Omental fat pad (tissue), 3 donors: ENCODE measurements at regions not wholly inside any gene's neighbourhood (a gene's known extent, or its start where the extent isn't known, plus 50 kb on each side); places are given as distances from the start of the nearest gene placed in this dataset.
"Not testable (repeated sequence)": the region's sequence is repeated elsewhere in the genome, so short reads cannot be mapped to it uniquely, and the experiment has no call there.

Experiments used
- ATAC-seq: fragments of 150-250 bp; one replicate; pipeline ENCODE4 v1.9.1; 2016; ENCODE audit warnings: mild to moderate bottlenecking, moderate library complexity; ENCODE audit not compliant: low FRiP score
- DNase-seq: peaks from one replicate; pipeline ENCODE4 v3.0.0-alpha.2; 2019; ENCODE audit warnings: low spot score
- TF ChIP-seq, protein P1 (sequence below), 3 donors: fragments of 450-650 bp; IDR thresholded peaks; one replicate each; pipeline ENCODE4 v1.5.1; 2016 to 2017; ENCODE audit warnings: antibody characterized with exemption in 3 of 3, mild to moderate bottlenecking in 3 of 3, moderate library complexity in 2 of 3

DNA sequence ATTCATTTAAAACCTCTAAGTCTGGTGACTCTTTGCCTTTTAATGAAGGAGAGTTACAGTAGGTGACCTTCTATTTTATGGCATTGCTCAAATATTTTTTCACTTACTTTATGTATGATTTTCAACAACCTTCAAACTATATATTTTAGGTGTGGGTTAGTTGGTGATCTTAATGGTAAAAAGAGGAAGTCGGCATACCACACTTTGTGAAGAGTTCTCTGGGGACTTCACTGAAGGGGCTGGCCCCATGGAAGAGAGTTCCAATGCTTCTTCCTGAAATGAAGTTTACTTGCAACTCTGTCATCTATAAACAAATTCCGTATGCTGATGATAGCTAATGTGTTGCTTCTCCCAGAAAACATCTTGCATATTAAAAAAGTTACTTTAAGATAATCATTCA, 647.0 kb upstream of the SGO1 start:
- DNase-seq (no peak), ATAC-seq (no peak)
- TF ChIP-seq, protein P1, sequence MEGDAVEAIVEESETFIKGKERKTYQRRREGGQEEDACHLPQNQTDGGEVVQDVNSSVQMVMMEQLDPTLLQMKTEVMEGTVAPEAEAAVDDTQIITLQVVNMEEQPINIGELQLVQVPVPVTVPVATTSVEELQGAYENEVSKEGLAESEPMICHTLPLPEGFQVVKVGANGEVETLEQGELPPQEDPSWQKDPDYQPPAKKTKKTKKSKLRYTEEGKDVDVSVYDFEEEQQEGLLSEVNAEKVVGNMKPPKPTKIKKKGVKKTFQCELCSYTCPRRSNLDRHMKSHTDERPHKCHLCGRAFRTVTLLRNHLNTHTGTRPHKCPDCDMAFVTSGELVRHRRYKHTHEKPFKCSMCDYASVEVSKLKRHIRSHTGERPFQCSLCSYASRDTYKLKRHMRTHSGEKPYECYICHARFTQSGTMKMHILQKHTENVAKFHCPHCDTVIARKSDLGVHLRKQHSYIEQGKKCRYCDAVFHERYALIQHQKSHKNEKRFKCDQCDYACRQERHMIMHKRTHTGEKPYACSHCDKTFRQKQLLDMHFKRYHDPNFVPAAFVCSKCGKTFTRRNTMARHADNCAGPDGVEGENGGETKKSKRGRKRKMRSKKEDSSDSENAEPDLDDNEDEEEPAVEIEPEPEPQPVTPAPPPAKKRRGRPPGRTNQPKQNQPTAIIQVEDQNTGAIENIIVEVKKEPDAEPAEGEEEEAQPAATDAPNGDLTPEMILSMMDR (IDR thresholded peaks at IDR 0.05), result no peak

DNA sequence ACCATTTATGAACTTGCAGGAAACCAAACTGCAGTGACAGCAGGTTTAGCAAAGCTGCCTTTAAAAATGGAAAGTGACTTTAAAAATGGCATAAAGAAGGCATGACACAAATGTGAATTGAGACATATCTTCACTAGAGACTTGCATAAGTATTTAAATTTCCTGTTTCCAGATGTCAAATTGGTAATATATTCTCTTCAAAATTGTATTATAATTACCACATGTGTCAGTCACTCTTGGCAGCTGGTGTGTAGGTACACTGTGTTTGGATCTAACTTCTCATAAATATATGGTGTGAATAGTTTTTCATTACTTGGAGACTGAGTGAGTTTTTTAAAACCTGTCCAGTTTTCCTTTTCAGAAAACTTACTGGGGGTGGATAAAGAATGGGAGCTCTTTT, 636.2 kb upstream of the SGO1 start:
- TF ChIP-seq, protein P1 (IDR thresholded peaks at IDR 0.05), result no peak
- no peak for ATAC-seq
- DNase-seq, result no peak

DNA sequence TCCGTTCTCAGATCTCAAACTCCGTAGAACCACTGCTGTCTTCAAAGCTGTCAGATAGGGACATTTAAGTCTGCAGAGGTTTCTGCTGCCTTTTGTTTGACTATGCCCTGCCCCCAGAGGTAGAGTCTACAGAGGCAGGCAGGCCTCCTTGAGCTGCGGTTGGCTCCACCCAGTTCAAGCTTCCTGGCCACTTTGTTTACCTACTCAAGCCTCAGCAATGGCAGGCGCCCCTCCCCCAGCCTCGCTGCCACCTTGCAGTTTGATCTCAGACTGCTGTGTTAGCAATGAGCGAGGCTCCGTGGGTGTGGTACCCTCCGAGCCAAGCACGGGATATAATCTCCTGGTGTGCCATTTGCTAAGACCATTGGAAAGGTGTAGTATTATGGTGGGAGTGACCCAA, 634.9 kb upstream of the SGO1 start:
- DNase-seq, ATAC-seq: not testable (repeated sequence)

DNA sequence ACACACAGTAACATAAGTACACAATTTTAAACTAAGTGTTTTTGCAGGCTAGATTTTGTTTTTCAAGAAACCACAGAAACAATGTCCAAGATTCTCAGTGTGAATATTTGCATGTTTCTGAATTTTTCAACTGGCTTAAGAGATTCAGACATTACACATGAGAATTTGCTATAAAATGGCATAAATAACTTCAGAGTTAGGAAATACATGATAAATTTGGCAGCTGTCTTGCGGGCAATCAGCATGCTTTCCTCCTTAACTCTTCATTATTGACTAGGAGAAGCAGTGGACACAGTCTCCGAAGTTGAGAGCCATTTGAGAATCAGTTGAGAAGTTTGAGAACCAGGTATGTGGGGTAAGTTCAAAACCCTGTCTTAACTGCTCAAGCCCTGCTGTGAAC, 625.6 kb upstream of the SGO1 start:
- DNase-seq, result no peak
- TF ChIP-seq, protein P1 (IDR thresholded peaks at IDR 0.05), result no peak
- no peak for ATAC-seq

DNA sequence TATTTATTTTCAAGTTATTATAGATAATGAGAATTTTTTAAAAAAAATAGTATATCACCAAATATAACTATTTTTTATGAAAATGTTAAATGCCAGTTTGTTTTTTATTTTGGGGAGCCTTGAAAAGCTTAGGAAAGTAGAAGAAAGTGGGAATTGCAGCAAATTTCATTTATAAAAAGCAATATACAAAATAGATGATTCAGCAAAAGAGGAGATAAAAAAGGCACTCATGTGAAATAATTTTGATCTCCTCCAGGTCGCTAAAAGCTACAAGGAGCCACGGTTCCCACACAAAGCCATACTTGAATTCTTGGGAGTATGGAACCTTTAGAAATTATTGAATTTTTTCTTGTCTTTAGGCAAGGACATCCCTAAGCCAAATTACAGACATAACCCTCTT, 625.0 kb upstream of the SGO1 start:
- no peak for ATAC-seq
- TF ChIP-seq, protein P1 (IDR thresholded peaks at IDR 0.05), result no peak
- DNase-seq, result no peak

- DNase-seq, result no peak
- ATAC-seq, result no peak
- TF ChIP-seq, protein P1 (IDR thresholded peaks at IDR 0.05), result no peak
Observed at GRCh38 chr3:20810555-20810954, 624.5 kb upstream of the SGO1 start.

GRCh38 chr3:20809356-20809755, 623.4 kb upstream of the SGO1 start:
- ATAC-seq (no peak), DNase-seq (no peak)
- TF ChIP-seq, protein P1 (IDR thresholded peaks at IDR 0.05), result no peak

DNA sequence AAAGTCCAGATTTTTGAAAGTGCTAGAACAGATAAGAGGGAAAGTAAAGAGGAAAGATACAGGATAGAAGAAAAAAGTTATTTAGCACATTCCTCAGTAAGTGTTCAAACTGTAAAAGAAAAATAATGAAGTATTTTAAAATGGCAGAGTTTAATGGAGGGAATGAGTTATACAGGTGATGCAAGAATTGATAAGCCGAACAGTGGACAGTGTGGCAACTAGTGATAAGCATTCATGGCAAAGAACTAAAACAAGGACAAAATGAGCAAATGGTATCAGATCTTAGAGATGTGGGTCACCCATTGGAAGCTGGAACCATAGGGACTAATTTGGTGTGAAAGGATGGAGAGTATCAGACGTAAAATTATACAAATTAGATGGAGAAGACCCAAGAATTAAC, 622.9 kb upstream of the SGO1 start:
- DNase-seq, result no peak
- TF ChIP-seq, protein P1 (IDR thresholded peaks at IDR 0.05), result no peak
- ATAC-seq, result no peak
